Naive thymus-derived CD4-positive, alpha-beta T cell (primary cell): ENCODE measurements at regions not wholly inside any gene's neighbourhood (a gene's known extent, or its start where the extent isn't known, plus 50 kb on each side); places are given as distances from the start of the nearest gene placed in this dataset.
"Not testable (repeated sequence)": the region's sequence is repeated elsewhere in the genome, so short reads cannot be mapped to it uniquely, and the experiment has no call there.

Source experiments
- ATAC-seq: fragments of 150-1000 bp; cut with Tn5 transposase; 2 replicates; pipeline ENCODE4 v1.10.0; 2021; ENCODE audit warnings: mild to moderate bottlenecking, moderate library complexity
- CTCF ChIA-PET: fragments of 350-600 bp; sonication (Branson Sonifier 250); formaldehyde crosslinking; loops from one replicate; lab custom pipeline; 2021; ENCODE audit warnings: antibody characterized with exemption; lab: Charles Lee
- POLR2A ChIA-PET: fragments of 350-600 bp; sonication (Branson Sonifier 250); formaldehyde crosslinking; loops from one replicate; lab custom pipeline; 2021; ENCODE audit warnings: antibody characterized with exemption, inconsistent platforms; lab: Charles Lee
- DNase-seq, 9 donors: peaks; one replicate each; pipeline versions ENCODE4 v3.0.0 to v3.0.0-alpha.2; 2020 to 2022; ENCODE audit warnings: mixed read lengths in 1 of 9
- H3K27ac ChIP-seq: one replicate; pipeline ENCODE4 v1.7.0; 2013; ENCODE audit warnings: mild to moderate bottlenecking, low read depth, low read length, moderate library complexity
- H3K27me3 ChIP-seq, 2 donors: one replicate each; pipeline ENCODE4 v1.7.0; 2013; ENCODE audit warnings: low read length in 2 of 2, mild to moderate bottlenecking in 2 of 2, moderate library complexity in 2 of 2; ENCODE audit not compliant: control insufficient read depth in 2 of 2, insufficient read depth in 2 of 2
- H3K36me3 ChIP-seq, 3 experiments: 1 replicate in 2 of 3; 2 replicates in 1 of 3; pipeline ENCODE4 v1.7.0; 2013; ENCODE audit warnings: low read length in 3 of 3, mild to moderate bottlenecking in 3 of 3, moderate library complexity in 1 of 3; ENCODE audit not compliant: insufficient read depth in 3 of 3, control insufficient read depth in 2 of 3
- H3K4me1 ChIP-seq, 2 donors: one replicate each; pipeline ENCODE4 v1.7.0; 2013; ENCODE audit warnings: low read length in 2 of 2, mild to moderate bottlenecking in 2 of 2, moderate library complexity in 1 of 2; ENCODE audit not compliant: control insufficient read depth in 2 of 2, insufficient read depth in 2 of 2
- H3K4me3 ChIP-seq: 2 replicates; pipeline ENCODE4 v1.7.0; 2013; ENCODE audit warnings: mild to moderate bottlenecking, low read length
- H3K9me3 ChIP-seq, 3 experiments: 1 replicate in 2 of 3; 2 replicates in 1 of 3; pipeline ENCODE4 v1.7.0; 2013; ENCODE audit warnings: low read length in 3 of 3; ENCODE audit not compliant: control insufficient read depth in 2 of 3
- H3K27ac Mint-ChIP-seq, 9 donors: one replicate each; pipeline ENCODE4 v1.8.0; 2020 to 2022; ENCODE audit warnings: mixed read lengths in 9 of 9, mild to moderate bottlenecking in 8 of 9, moderate library complexity in 5 of 9, inconsistent platforms in 2 of 9
- H3K27me3 Mint-ChIP-seq, 5 donors: one replicate each; pipeline ENCODE4 v1.8.0; 2021 to 2022; ENCODE audit warnings: mixed read lengths in 5 of 5, mild to moderate bottlenecking in 1 of 5
- H3K36me3 Mint-ChIP-seq, 5 donors: one replicate each; pipeline ENCODE4 v1.8.0; 2020 to 2022; ENCODE audit warnings: mixed read lengths in 5 of 5, mild to moderate bottlenecking in 3 of 5, inconsistent platforms in 1 of 5
- H3K4me1 Mint-ChIP-seq, 7 donors: one replicate each; pipeline ENCODE4 v1.8.0; 2020 to 2022; ENCODE audit warnings: mixed read lengths in 7 of 7, mild to moderate bottlenecking in 3 of 7, inconsistent platforms in 1 of 7
- H3K4me3 Mint-ChIP-seq, 10 donors: one replicate each; pipeline ENCODE4 v1.8.0; 2020 to 2022; ENCODE audit warnings: mild to moderate bottlenecking in 10 of 10, mixed read lengths in 10 of 10, moderate library complexity in 6 of 10, inconsistent platforms in 2 of 10
- H3K9me3 Mint-ChIP-seq, 11 donors: one replicate each; pipeline ENCODE4 v1.8.0; 2020 to 2022; ENCODE audit warnings: mixed read lengths in 11 of 11, mild to moderate bottlenecking in 4 of 11, inconsistent platforms in 1 of 11, moderate library complexity in 1 of 11
- intact Hi-C, 2 donors: fragments of 100-400 bp; cut with micrococcal nuclease; formaldehyde crosslinking; loops; one replicate each; pipeline ENCODE4 v1.15.1; 2023

GRCh38 chr6:94856999-94857398 is 720.3 kb upstream of the MANEA start:
- intact Hi-C loops, POLR2A ChIA-PET, H3K4me1 Mint-ChIP-seq, H3K27me3 Mint-ChIP-seq, ATAC-seq, H3K27ac Mint-ChIP-seq, H3K36me3 Mint-ChIP-seq, H3K27me3 ChIP-seq, H3K4me1 ChIP-seq, DNase-seq, H3K4me3 ChIP-seq, H3K27ac ChIP-seq, H3K9me3 ChIP-seq, H3K36me3 ChIP-seq, CTCF ChIA-PET, H3K4me3 Mint-ChIP-seq: not testable (repeated sequence)
- peaks cover 0 to 20% (median 10%) of the 10 kb centered on the region in 11 donors for H3K9me3 Mint-ChIP-seq

GRCh38 chr6:94851329-94851728 is 726.0 kb upstream of the MANEA start:
- ATAC-seq, H3K4me3 ChIP-seq, intact Hi-C loops, H3K36me3 ChIP-seq, DNase-seq, H3K9me3 ChIP-seq, H3K27me3 Mint-ChIP-seq, POLR2A ChIA-PET, H3K4me1 Mint-ChIP-seq, CTCF ChIA-PET, H3K27me3 ChIP-seq, H3K4me3 Mint-ChIP-seq, H3K36me3 Mint-ChIP-seq, H3K4me1 ChIP-seq, H3K27ac ChIP-seq: not testable (repeated sequence)
- peak overlapping the region in 1 of 9 donors; percentile 56 for H3K27ac Mint-ChIP-seq
- H3K9me3 Mint-ChIP-seq, result peaks cover 0 to 20% (median 10%) of the 10 kb centered on the region in 11 donors

- intact Hi-C loops, result no loop called here
- POLR2A ChIA-PET, result no interaction called here
- CTCF ChIA-PET, result no interaction called here
Measured at GRCh38 chr6:94845742-94846141, 731.6 kb upstream of the MANEA start.

GRCh38 chr6:94835264-94835663 is 742.1 kb upstream of the MANEA start:
- no peaks in the 10 kb centered on the region for H3K27me3 ChIP-seq
- H3K4me1 Mint-ChIP-seq, result no peaks in the 10 kb centered on the region
- H3K9me3 ChIP-seq, result no peaks in the 10 kb centered on the region
- intact Hi-C loops, result no loop called here
- no peak overlapping the region for H3K4me3 Mint-ChIP-seq
- H3K27ac ChIP-seq, result no peak overlapping the region
- no peaks in the 10 kb centered on the region for H3K36me3 ChIP-seq
- ChIA-PET CTCF (no interaction called here), POLR2A (no interaction called here)
- ATAC-seq, result no peak
- no peak overlapping the region for H3K4me3 ChIP-seq
- H3K27ac Mint-ChIP-seq, result no peak overlapping the region
- H3K4me1 ChIP-seq, result no peaks in the 10 kb centered on the region
- H3K9me3 Mint-ChIP-seq, result peaks cover 0 to 11% (median 2%) of the 10 kb centered on the region in 11 donors
- H3K27me3 Mint-ChIP-seq, result no peaks in the 10 kb centered on the region
- no peaks in the 10 kb centered on the region for H3K36me3 Mint-ChIP-seq
- DNase-seq, result no peak

More at GRCh38 chr6:94845742-94846141, 731.6 kb upstream of the MANEA start:
- Mint-ChIP-seq H3K4me1 (no peaks in the 10 kb centered on the region), H3K4me3 (no peak overlapping the region), H3K27me3 (no peaks in the 10 kb centered on the region), H3K27ac (no peak overlapping the region), H3K36me3 (no peaks in the 10 kb centered on the region), H3K9me3 (peaks cover 0 to 7% (median 0%) of the 10 kb centered on the region in 11 donors)
- no peak overlapping the region for H3K4me3 ChIP-seq
- H3K36me3 ChIP-seq, result no peaks in the 10 kb centered on the region
- DNase-seq (no peak), ATAC-seq (no peak)
- no peaks in the 10 kb centered on the region for H3K4me1 ChIP-seq
- H3K27me3 ChIP-seq, result no peaks in the 10 kb centered on the region
- no peak overlapping the region for H3K27ac ChIP-seq
- H3K9me3 ChIP-seq, result no peaks in the 10 kb centered on the region

- ChIA-PET POLR2A (no interaction called here), CTCF (no interaction called here)
- Mint-ChIP-seq H3K36me3 (no peaks in the 10 kb centered on the region), H3K4me3 (no peak overlapping the region), H3K4me1 (no peaks in the 10 kb centered on the region), H3K27me3 (no peaks in the 10 kb centered on the region), H3K9me3 (peaks cover 0 to 13% (median 2%) of the 10 kb centered on the region in 11 donors), H3K27ac (no peak overlapping the region)
- no peaks in the 10 kb centered on the region for H3K4me1 ChIP-seq
- no peaks in the 10 kb centered on the region for H3K9me3 ChIP-seq
- intact Hi-C loops, result no loop called here
- no peaks in the 10 kb centered on the region for H3K27me3 ChIP-seq
- H3K4me3 ChIP-seq, result no peak overlapping the region
- ATAC-seq, result no peak
- no peak overlapping the region for H3K27ac ChIP-seq
- H3K36me3 ChIP-seq, result no peaks in the 10 kb centered on the region
- no peak for DNase-seq
Measured at GRCh38 chr6:94813806-94814205, 763.5 kb upstream of the MANEA start.

- Histone ChIP-seq H3K27ac (no peak overlapping the region), H3K4me1 (no peaks in the 10 kb centered on the region), H3K27me3 (no peaks in the 10 kb centered on the region), H3K36me3 (no peaks in the 10 kb centered on the region), H3K4me3 (no peak overlapping the region), H3K9me3 (no peaks in the 10 kb centered on the region)
- H3K36me3 Mint-ChIP-seq, result no peaks in the 10 kb centered on the region
- ChIA-PET POLR2A (no interaction called here), CTCF (no interaction called here)
- ATAC-seq (no peak), DNase-seq (no peak)
- intact Hi-C loops, result no loop called here
- no peak overlapping the region for H3K27ac Mint-ChIP-seq
- H3K4me3 Mint-ChIP-seq, result no peak overlapping the region
- no peaks in the 10 kb centered on the region for H3K27me3 Mint-ChIP-seq
- no peaks in the 10 kb centered on the region for H3K4me1 Mint-ChIP-seq
- H3K9me3 Mint-ChIP-seq, result peaks cover 0 to 18% (median 4%) of the 10 kb centered on the region in 11 donors
Measured at GRCh38 chr6:94801344-94801743, 776.0 kb upstream of the MANEA start.

GRCh38 chr6:94785514-94785913 is 791.8 kb upstream of the MANEA start:
- no peak for ATAC-seq
- H3K4me1 Mint-ChIP-seq, result peaks cover 0 to 2% (median 0%) of the 10 kb centered on the region in 7 donors

More at GRCh38 chr6:94785514-94785913, 791.8 kb upstream of the MANEA start:
- Mint-ChIP-seq H3K4me3 (no peak overlapping the region), H3K27me3 (no peaks in the 10 kb centered on the region), H3K27ac (peak overlapping the region in 1 of 9 donors; percentile 68), H3K36me3 (no peaks in the 10 kb centered on the region), H3K9me3 (peaks cover 0 to 30% (median 15%) of the 10 kb centered on the region in 11 donors)
- no peak overlapping the region for H3K4me3 ChIP-seq
- no peaks in the 10 kb centered on the region for H3K36me3 ChIP-seq
- ChIA-PET POLR2A (no interaction called here), CTCF (no interaction called here)
- intact Hi-C loops, result no loop called here
- no peaks in the 10 kb centered on the region for H3K4me1 ChIP-seq
- H3K27me3 ChIP-seq, result no peaks in the 10 kb centered on the region
- H3K27ac ChIP-seq, result no peak overlapping the region
- H3K9me3 ChIP-seq, result no peaks in the 10 kb centered on the region
- no peak for DNase-seq
